Osteoblast (primary cell): ENCODE measurements at regions not wholly inside any gene's neighbourhood (a gene's known extent, or its start where the extent isn't known, plus 50 kb on each side); places are given as distances from the start of the nearest gene placed in this dataset.

Experiments
- DNase-seq: peaks from one replicate; pipeline ENCODE4 v3.0.0; 2011; ENCODE audit warnings: low spot score, mixed read lengths; ENCODE audit not compliant: insufficient read length; ENCODE audit errors: missing footprints
- H2AFZ ChIP-seq: 2 replicates; pipeline ENCODE4 v1.6.0; 2011; ENCODE audit warnings: mild to moderate bottlenecking, low read length
- H3K27ac ChIP-seq: 2 replicates; pipeline ENCODE4 v1.5.1; 2011; ENCODE audit warnings: mild to moderate bottlenecking, low read depth, low read length, moderate library complexity
- H3K27me3 ChIP-seq: 2 replicates; pipeline ENCODE4 v1.6.0; 2012; ENCODE audit warnings: mild to moderate bottlenecking, control low read depth, inconsistent platforms, low read length, moderate library complexity; ENCODE audit not compliant: insufficient read depth
- H3K36me3 ChIP-seq: 2 replicates; pipeline ENCODE4 v1.5.1; 2011; ENCODE audit warnings: mild to moderate bottlenecking, low read length, control low read depth, moderate library complexity; ENCODE audit not compliant: insufficient read depth
- H3K4me1 ChIP-seq: 2 replicates; pipeline ENCODE4 v1.5.1; 2011; ENCODE audit warnings: mild to moderate bottlenecking, low read length, control low read depth, moderate library complexity; ENCODE audit not compliant: insufficient read depth
- H3K4me2 ChIP-seq: 2 replicates; pipeline ENCODE4 v1.6.0; 2011; ENCODE audit warnings: mild to moderate bottlenecking, low read length; ENCODE audit not compliant: insufficient read depth
- H3K4me3 ChIP-seq: fragments of 200-600 bp; sonication (generic); 3 replicates; pipeline ENCODE4 v1.5.1; 2012; ENCODE audit warnings: mild to moderate bottlenecking, low read length, inconsistent platforms; ENCODE audit not compliant: insufficient read depth
- H3K79me2 ChIP-seq: 2 replicates; pipeline ENCODE4 v1.6.0; 2012; ENCODE audit warnings: mild to moderate bottlenecking, low read length, control low read depth, inconsistent platforms; ENCODE audit not compliant: insufficient read depth
- H3K9me3 ChIP-seq: 2 replicates; pipeline ENCODE4 v1.5.1; 2011; ENCODE audit warnings: low read depth, low read length, control low read depth
- H4K20me1 ChIP-seq: 2 replicates; pipeline ENCODE4 v1.6.0; 2012; ENCODE audit warnings: mild to moderate bottlenecking, low read length, control low read depth; ENCODE audit not compliant: insufficient read depth
- CTCF ChIP-seq: IDR thresholded peaks from 2 replicates; pipeline ENCODE4 v1.5.1; 2011; ENCODE audit warnings: mild to moderate bottlenecking, low read depth, low read length, moderate library complexity; ENCODE audit errors: extremely low read depth

- no peaks in the 10 kb centered on the region for H3K4me1 ChIP-seq
- TF ChIP-seq CTCF: no peak
- H3K27me3 ChIP-seq: no peaks in the 10 kb centered on the region
- no peaks in the 10 kb centered on the region for H4K20me1 ChIP-seq
- no peak overlapping the region for H3K4me3 ChIP-seq
- H3K27ac ChIP-seq: no peak overlapping the region
- no peak overlapping the region for H3K4me2 ChIP-seq
- H2AFZ ChIP-seq: no peak overlapping the region
- H3K9me3 ChIP-seq: no peaks in the 10 kb centered on the region
- no peaks in the 10 kb centered on the region for H3K36me3 ChIP-seq
- DNase-seq: peak; percentile 58
- H3K79me2 ChIP-seq: no peaks in the 10 kb centered on the region
Observed at GRCh38 chr22:49019737-49020713, 807.6 kb downstream of the BRD1 start.

GRCh38 chr22:49018601-49019000 is 809.1 kb downstream of the BRD1 start:
- H3K27me3 ChIP-seq: no peaks in the 10 kb centered on the region
- H3K4me2 ChIP-seq: no peak overlapping the region
- DNase-seq: peak; percentile 70
- H3K79me2 ChIP-seq: no peaks in the 10 kb centered on the region
- H2AFZ ChIP-seq: no peak overlapping the region
- no peak for TF ChIP-seq CTCF
- no peaks in the 10 kb centered on the region for H3K36me3 ChIP-seq
- H3K4me3 ChIP-seq: no peak overlapping the region
- H3K4me1 ChIP-seq: no peaks in the 10 kb centered on the region
- no peak overlapping the region for H3K27ac ChIP-seq
- no peaks in the 10 kb centered on the region for H4K20me1 ChIP-seq
- H3K9me3 ChIP-seq: no peaks in the 10 kb centered on the region

- Histone ChIP-seq H3K4me1 (no peaks in the 10 kb centered on the region), H3K9me3 (no peaks in the 10 kb centered on the region), H3K79me2 (no peaks in the 10 kb centered on the region), H4K20me1 (no peaks in the 10 kb centered on the region), H3K27me3 (no peaks in the 10 kb centered on the region), H2AFZ (no peak overlapping the region), H3K27ac (no peak overlapping the region), H3K4me3 (no peak overlapping the region), H3K4me2 (no peak overlapping the region), H3K36me3 (no peaks in the 10 kb centered on the region)
- no peak for TF ChIP-seq CTCF
- DNase-seq: peak; percentile 36
Observed at GRCh38 chr22:49017482-49018329, 810.0 kb downstream of the BRD1 start.
